ENCODE measurements at regions not wholly inside any gene's neighbourhood (a gene's known extent, or its start where the extent isn't known, plus 50 kb on each side); places are given as distances from the start of the nearest gene placed in this dataset.

DNA sequence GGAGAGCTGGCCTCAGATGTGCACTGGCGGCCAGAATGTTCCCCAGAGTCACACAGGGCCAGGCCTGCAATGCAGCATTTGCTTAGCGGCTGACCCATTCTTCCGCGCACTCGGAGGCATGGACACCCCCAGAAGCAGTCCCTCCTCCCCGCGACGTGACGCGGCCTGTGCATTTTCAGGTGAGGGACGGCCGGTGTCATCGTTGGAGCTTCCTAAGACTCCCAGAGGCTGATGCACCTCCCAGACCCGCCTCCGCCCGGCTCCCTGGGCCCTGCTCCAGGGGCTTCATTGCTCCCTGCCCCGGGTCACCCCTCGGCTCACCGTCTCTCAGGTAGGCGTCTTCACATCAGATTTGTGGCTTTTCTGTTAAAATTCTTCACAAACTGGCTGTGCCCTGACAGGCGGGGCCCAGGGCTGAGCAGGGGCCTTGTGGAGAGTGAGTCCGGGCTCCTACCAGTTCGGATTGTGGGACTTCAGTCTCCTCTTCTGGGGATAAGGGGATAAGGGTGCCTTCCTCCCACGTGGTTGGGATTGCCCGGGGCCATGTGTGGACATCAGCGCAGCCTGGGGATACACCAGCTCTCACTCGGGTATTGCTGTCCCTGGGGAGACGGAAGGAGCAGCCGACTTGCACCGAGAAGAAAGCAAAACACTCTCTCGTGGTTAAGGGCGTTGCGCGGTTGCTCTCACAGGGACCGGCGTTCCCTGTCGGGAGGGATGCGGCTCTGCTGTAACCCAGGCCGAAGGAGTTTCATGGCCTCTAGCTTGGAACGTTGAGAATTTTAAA is 249.1 kb downstream of the ADGRD1 start:
- TF ChIP-seq, protein P1, sequence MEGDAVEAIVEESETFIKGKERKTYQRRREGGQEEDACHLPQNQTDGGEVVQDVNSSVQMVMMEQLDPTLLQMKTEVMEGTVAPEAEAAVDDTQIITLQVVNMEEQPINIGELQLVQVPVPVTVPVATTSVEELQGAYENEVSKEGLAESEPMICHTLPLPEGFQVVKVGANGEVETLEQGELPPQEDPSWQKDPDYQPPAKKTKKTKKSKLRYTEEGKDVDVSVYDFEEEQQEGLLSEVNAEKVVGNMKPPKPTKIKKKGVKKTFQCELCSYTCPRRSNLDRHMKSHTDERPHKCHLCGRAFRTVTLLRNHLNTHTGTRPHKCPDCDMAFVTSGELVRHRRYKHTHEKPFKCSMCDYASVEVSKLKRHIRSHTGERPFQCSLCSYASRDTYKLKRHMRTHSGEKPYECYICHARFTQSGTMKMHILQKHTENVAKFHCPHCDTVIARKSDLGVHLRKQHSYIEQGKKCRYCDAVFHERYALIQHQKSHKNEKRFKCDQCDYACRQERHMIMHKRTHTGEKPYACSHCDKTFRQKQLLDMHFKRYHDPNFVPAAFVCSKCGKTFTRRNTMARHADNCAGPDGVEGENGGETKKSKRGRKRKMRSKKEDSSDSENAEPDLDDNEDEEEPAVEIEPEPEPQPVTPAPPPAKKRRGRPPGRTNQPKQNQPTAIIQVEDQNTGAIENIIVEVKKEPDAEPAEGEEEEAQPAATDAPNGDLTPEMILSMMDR (IDR thresholded peaks at IDR 0.05 in 2 of 3, conservative IDR thresholded peaks at IDR 0.05 in 1 of 3; ENCODE audit: insufficient read depth in 2 of 3, low read depth in 1 of 3, low read length in 3 of 3), result no peak
- no peak for TF ChIP-seq JUN (IDR thresholded peaks at IDR 0.05; ENCODE audit: borderline replicate concordance, low read depth, low read length)
- no peak for TF ChIP-seq JUN (CRISPR knock-in tag; IDR thresholded peaks at IDR 0.05; ENCODE audit: borderline replicate concordance)
- no peak for TF ChIP-seq RAD21 (CRISPR knock-in tag; conservative IDR thresholded peaks at IDR 0.05 in 1 of 2, IDR thresholded peaks at IDR 0.05 in 1 of 2)
- TF ChIP-seq NFIC (IDR thresholded peaks at IDR 0.05), result no peak
- TF ChIP-seq MCM7 (IDR thresholded peaks at IDR 0.05), result no peak
